Keratinocyte (primary cell): ENCODE measurements at regions not wholly inside any gene's neighbourhood (a gene's known extent, or its start where the extent isn't known, plus 50 kb on each side); places are given as distances from the start of the nearest gene placed in this dataset.

Source experiments
- DNase-seq: peaks from one replicate; pipeline ENCODE4 v3.0.0-alpha.2; 2011; ENCODE audit warnings: low read depth, missing footprints, low spot score
- FAIRE-seq: peaks from 2 replicates; lab custom pipeline; 2011; peaks lifted over from hg19 to GRCh38; lab: Jason Lieb, UNC
- H2AFZ ChIP-seq: 2 replicates; pipeline ENCODE4 v1.6.0; 2012; ENCODE audit warnings: low read length, control low read depth, inconsistent platforms; ENCODE audit not compliant: control insufficient read depth
- H3K27ac ChIP-seq: 2 replicates; pipeline ENCODE4 v1.5.1; 2011; ENCODE audit warnings: low read length; ENCODE audit not compliant: control insufficient read depth, insufficient read depth
- H3K27me3 ChIP-seq: 3 replicates; pipeline ENCODE4 v1.6.0; 2011; ENCODE audit warnings: low read length; ENCODE audit not compliant: control insufficient read depth, insufficient read depth; ENCODE audit errors: extremely low read depth
- H3K36me3 ChIP-seq, 2 experiments: 2 replicates in 1 of 2; 3 replicates in 1 of 2; pipeline ENCODE4 v1.5.1; 2011; ENCODE audit warnings: low read length in 2 of 2, mild to moderate bottlenecking in 1 of 2; ENCODE audit not compliant: control insufficient read depth in 2 of 2, insufficient read depth in 2 of 2; ENCODE audit errors: extremely low read depth in 1 of 2
- H3K4me1 ChIP-seq: 3 replicates; pipeline ENCODE4 v1.5.1; 2011; ENCODE audit warnings: low read length; ENCODE audit not compliant: control insufficient read depth, insufficient read depth; ENCODE audit errors: extremely low read depth
- H3K4me2 ChIP-seq: 3 replicates; pipeline ENCODE4 v1.6.0; 2011; ENCODE audit warnings: low read depth, low read length; ENCODE audit not compliant: control insufficient read depth, insufficient read depth; ENCODE audit errors: extremely low read depth
- H3K4me3 ChIP-seq, 3 experiments: fragments of 200-600 bp in 1 of 3; sonication (generic) in 1 of 3; 2 replicates in 2 of 3; 3 replicates in 1 of 3; pipeline ENCODE4 v1.5.1; 2011 to 2016; ENCODE audit warnings: low read length in 3 of 3, mild to moderate bottlenecking in 3 of 3, control low read depth in 2 of 3, inconsistent platforms in 1 of 3, low read depth in 1 of 3, mixed read lengths in 1 of 3, mixed run types in 1 of 3, moderate library complexity in 1 of 3; ENCODE audit not compliant: control insufficient read depth in 2 of 3, insufficient read depth in 2 of 3; ENCODE audit errors: extremely low read depth in 1 of 3
- H3K79me2 ChIP-seq: 2 replicates; pipeline ENCODE4 v1.6.0; 2012; ENCODE audit warnings: low read length; ENCODE audit not compliant: control insufficient read depth, insufficient read depth
- H3K9ac ChIP-seq: 3 replicates; pipeline ENCODE4 v1.6.0; 2011; ENCODE audit warnings: low read length; ENCODE audit not compliant: control insufficient read depth, insufficient read depth; ENCODE audit errors: extremely low read depth
- H3K9me1 ChIP-seq: 3 replicates; pipeline ENCODE4 v1.6.0; 2011; ENCODE audit warnings: low read length; ENCODE audit not compliant: control insufficient read depth, insufficient read depth; ENCODE audit errors: extremely low read depth
- H3K9me3 ChIP-seq: 2 replicates; pipeline ENCODE4 v1.5.1; 2012; ENCODE audit warnings: low read depth, low read length; ENCODE audit not compliant: control insufficient read depth
- H4K20me1 ChIP-seq: 3 replicates; pipeline ENCODE4 v1.6.0; 2011; ENCODE audit warnings: low read length; ENCODE audit not compliant: control insufficient read depth, insufficient read depth; ENCODE audit errors: extremely low read depth
- EZH2 ChIP-seq: IDR thresholded peaks from one replicate; pipeline ENCODE4 v1.6.1; 2012; ENCODE audit warnings: inconsistent platforms, mild to moderate bottlenecking, low read length, moderate library complexity
- dilution Hi-C: fragments of 300-500 bp; cut with MboI; formaldehyde crosslinking; loops from one replicate; pipeline ENCODE4 v1.7.0; 2020; ENCODE audit warnings: low sequenced_read_pairs; ENCODE audit not compliant: extremely low pct_ligation_motif_present
- TF ChIP-seq, protein P1 (sequence below), 3 experiments: IDR thresholded peaks in 1 of 3; conservative IDR thresholded peaks in 1 of 3; optimal IDR thresholded peaks in 1 of 3; 2 replicates in 2 of 3; 3 replicates in 1 of 3; pipeline versions ENCODE3 to v1.5.1; 2011; ENCODE audit warnings: low read length in 3 of 3, mild to moderate bottlenecking in 3 of 3, moderate library complexity in 2 of 3, control low read depth in 1 of 3, inconsistent platforms in 1 of 3; ENCODE audit not compliant: insufficient read depth in 2 of 3; ENCODE audit errors: extremely low read depth in 1 of 3

DNA sequence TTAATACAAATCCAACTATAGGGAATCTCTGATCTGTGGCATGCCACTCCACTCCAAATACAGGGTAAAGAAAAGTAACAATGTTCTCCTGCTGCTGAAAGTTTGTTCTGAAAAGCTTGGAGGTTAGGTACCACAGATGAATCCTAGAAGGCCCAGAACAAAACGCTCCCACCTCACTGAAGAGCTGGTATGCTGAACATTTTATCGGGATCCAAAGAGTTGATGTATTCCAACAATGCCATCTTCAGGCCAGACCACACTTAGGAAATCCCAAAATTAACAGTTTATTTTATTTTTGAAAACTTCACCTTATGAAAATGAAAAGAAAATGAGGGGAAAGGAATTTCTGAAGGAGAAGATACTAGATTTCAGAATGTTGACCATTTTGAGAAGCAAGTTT is 145.1 kb upstream of the CDH19 start:
- Histone ChIP-seq H3K9ac (no peak overlapping the region), H3K9me3 (no peaks in the 10 kb centered on the region), H3K4me3 (no peak overlapping the region), H3K4me2 (no peak overlapping the region), H3K27me3 (no peaks in the 10 kb centered on the region), H4K20me1 (no peaks in the 10 kb centered on the region), H3K4me1 (no peaks in the 10 kb centered on the region), H3K9me1 (no peaks in the 10 kb centered on the region), H3K79me2 (no peaks in the 10 kb centered on the region), H3K27ac (no peak overlapping the region), H3K36me3 (no peaks in the 10 kb centered on the region), H2AFZ (no peak overlapping the region)
- FAIRE-seq (no peak), DNase-seq (no peak)
- TF ChIP-seq, protein P1, sequence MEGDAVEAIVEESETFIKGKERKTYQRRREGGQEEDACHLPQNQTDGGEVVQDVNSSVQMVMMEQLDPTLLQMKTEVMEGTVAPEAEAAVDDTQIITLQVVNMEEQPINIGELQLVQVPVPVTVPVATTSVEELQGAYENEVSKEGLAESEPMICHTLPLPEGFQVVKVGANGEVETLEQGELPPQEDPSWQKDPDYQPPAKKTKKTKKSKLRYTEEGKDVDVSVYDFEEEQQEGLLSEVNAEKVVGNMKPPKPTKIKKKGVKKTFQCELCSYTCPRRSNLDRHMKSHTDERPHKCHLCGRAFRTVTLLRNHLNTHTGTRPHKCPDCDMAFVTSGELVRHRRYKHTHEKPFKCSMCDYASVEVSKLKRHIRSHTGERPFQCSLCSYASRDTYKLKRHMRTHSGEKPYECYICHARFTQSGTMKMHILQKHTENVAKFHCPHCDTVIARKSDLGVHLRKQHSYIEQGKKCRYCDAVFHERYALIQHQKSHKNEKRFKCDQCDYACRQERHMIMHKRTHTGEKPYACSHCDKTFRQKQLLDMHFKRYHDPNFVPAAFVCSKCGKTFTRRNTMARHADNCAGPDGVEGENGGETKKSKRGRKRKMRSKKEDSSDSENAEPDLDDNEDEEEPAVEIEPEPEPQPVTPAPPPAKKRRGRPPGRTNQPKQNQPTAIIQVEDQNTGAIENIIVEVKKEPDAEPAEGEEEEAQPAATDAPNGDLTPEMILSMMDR (optimal IDR thresholded peaks at IDR 0.05 in 1 of 3, IDR thresholded peaks at IDR 0.05 in 1 of 3, conservative IDR thresholded peaks at IDR 0.05 in 1 of 3; ENCODE audit: extremely low read depth in 1 of 3, insufficient read depth in 2 of 3, low read length in 3 of 3), result no peak
- TF ChIP-seq EZH2, result no peak
- dilution Hi-C loops, result no loop called here

DNA sequence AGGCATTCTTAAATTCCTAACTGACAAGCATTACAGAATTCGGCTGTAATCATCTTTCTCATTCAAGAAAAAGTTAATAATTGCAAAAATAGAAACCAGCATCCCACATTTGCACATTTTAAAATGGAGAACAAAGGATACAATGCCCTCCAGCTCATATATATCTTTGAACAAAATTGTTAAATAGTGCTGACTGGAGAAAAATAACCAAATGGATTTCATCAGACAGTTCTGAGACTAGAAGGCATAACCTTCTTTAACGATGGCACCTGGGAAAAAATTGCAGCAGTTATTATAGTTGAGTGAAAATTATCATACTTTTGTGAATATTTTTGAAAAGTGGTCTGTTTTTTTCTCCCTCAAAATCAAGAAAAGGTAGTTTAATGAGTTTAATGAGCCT is 138.9 kb upstream of the CDH19 start:
- dilution Hi-C loops, result no loop called here
- Histone ChIP-seq H3K27me3 (no peaks in the 10 kb centered on the region), H3K4me1 (no peaks in the 10 kb centered on the region), H3K79me2 (no peaks in the 10 kb centered on the region), H2AFZ (no peak overlapping the region), H3K9me3 (no peaks in the 10 kb centered on the region), H3K9me1 (no peaks in the 10 kb centered on the region), H3K4me2 (no peak overlapping the region), H4K20me1 (no peaks in the 10 kb centered on the region), H3K4me3 (no peak overlapping the region), H3K36me3 (no peaks in the 10 kb centered on the region), H3K27ac (no peak overlapping the region), H3K9ac (no peak overlapping the region)
- no peak for DNase-seq
- no peak for FAIRE-seq
- no peak for TF ChIP-seq EZH2
- TF ChIP-seq, protein P1 (optimal IDR thresholded peaks at IDR 0.05 in 1 of 3, IDR thresholded peaks at IDR 0.05 in 1 of 3, conservative IDR thresholded peaks at IDR 0.05 in 1 of 3; ENCODE audit: extremely low read depth in 1 of 3, insufficient read depth in 2 of 3, low read length in 3 of 3), result no peak
